GM21529 (cell line): ENCODE measurements at regions not wholly inside any gene's neighbourhood (a gene's known extent, or its start where the extent isn't known, plus 50 kb on each side); places are given as distances from the start of the nearest gene placed in this dataset.
"Not testable (repeated sequence)": the region's sequence is repeated elsewhere in the genome, so short reads cannot be mapped to it uniquely, and the experiment has no call there.

Experiments
- ATAC-seq: cut with Tn5 transposase; IDR thresholded peaks from one replicate; pipeline ENCODE4 v1.9.1; 2021; ENCODE audit not compliant: unreplicated experiment

DNA sequence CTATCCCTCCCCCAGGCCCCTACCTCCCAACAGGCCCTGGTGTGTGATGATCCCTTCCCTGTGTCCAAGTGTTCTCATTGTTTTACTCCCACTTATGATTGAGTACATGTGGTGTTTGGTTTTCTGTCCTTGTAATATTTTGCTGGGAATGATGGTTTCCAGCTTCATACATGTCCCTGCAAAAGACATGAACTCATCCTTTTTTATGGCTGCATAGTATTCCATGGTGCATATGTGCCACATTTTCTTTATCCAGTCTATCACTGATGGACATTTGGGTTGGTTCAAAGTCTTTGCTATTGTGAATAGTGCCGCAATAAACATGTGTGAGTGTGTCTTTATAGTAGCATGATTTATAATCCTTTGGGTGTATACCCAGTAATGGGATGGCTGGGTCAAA lies 151.7 kb downstream of the VSIG4 start:
- not testable (repeated sequence) for ATAC-seq

DNA sequence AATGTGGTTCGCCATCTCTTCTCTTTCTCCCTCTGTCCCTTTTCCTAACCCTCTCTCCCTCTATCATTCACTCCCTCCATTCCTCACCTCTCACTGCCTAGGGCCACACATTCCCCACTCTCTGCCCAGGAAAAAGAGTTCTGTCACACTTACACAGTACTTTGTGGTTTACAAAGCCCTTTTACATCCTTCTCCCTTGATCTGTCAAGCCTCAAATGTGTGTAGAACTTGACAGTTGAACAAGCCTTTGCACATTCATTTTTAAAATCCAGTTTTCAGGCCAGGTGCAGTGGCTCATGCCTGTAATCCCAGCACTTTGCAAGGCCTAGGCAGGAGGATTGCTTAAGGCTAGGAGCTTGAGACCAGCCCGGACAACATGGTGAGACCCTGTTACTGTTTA lies 156.3 kb downstream of the VSIG4 start:
- no peak for ATAC-seq

DNA sequence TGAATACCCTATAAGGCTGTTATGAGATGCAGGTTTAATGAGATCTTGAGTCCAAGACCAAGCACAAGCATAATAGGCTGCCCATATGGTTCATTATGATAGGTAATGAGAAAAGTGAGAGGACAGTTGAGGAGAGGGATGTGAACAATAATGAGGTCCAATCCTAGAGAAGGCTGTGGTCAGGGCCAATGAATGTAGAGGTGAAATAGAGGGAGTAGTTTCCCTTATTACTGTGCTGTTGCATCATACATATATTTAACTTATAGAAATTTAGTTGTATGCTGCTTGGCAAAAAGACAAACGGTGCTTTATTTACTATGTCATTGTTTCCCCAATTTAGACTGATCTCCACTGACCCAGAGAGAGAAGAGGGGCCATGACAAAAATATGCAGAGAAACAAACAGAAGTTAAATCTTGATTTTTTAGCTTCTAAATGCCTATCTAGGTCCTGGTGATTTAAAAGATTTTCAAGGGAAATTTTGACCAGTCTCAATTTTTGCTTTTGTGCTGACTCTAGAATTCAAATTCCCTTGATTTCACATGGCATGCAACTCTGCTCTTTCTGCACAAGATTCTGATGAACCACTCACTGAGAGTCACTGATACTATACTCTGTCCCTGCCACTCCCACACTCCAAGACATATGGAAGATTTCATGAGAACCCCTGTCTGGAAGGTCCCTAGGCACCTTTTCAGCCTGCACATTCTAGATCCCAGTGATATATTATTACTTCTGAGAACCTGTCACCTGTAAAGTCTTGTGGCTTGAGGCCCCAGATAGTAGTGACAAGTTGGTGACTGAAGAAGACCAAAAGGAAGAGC lies 159.7 kb downstream of the VSIG4 start:
- ATAC-seq: no peak

DNA sequence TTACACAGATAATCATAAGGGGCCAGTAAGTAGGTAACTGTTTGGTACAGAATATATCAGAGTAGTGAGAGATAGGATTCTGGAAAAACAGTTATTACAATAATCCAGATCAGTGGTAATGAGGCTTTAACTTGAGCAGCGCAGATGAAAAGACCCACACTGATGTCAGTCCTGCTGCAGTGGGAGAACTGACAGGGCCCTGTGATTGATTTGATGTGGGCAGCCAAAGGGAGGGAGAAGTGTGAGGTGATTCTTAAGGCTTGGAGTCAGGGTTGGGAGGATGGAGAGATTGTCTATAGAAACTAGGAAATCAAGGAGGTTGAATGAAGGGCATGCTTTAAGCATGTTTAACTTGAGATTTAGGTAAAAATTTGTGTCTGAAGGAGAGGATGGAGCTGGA lies 161.4 kb downstream of the VSIG4 start:
- no peak for ATAC-seq

DNA sequence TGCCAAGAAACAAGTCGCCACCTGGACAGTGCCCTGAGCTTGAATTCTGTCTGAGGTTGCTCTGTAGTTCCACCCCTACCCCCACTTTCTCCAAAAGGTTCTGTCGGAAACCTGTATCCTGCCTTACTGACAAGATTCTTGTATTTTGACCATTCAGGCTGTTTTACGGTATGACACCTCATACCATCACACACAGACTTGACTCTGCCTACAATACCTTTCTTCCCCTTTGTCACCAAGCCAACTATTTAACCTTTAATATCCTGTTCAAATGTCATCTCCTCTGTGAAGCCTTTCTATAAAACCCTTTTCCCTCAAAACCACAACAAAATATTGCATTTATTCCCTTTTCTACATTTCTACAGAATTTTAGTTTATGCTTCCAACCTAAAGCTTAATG lies 161.9 kb downstream of the VSIG4 start:
- ATAC-seq: no peak

DNA sequence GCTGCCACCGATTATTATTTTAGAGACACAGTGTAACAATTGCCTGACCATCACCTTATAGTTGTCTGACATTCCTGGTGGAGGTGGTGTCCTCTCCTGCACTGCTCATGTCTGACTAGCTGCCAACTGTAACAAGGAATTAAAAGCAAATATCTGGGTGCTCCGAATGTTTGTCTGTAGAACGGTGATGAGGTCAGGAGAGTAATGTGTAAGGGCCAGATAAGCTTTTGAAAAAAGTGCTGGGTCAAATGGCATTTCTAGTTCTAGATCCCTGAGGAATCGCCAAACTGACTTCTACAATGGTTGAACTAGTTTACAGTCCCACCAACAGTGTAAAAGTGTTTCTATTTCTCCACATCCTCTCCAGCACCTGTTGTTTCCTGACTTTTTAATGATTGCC lies 164.3 kb downstream of the VSIG4 start:
- not testable (repeated sequence) for ATAC-seq

DNA sequence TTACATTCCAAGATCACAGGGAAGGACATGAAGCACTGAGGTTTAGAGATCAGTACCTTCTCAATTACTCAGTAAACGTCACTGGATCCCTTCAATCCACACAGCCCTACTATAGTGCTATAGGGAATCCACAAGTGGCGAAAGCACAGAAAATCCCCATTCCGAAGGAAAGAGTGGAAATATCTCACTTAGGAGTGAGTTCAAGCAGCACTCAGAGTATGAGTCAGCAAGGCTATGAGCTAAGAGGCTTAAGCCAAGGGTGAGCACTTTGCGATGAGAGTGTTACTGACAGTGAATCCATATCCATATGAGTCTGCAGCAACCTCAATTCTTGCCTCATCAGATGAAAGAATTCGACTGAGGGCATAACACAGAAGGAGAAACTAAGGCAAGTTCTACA lies 165.1 kb downstream of the VSIG4 start:
- ATAC-seq: no peak

DNA sequence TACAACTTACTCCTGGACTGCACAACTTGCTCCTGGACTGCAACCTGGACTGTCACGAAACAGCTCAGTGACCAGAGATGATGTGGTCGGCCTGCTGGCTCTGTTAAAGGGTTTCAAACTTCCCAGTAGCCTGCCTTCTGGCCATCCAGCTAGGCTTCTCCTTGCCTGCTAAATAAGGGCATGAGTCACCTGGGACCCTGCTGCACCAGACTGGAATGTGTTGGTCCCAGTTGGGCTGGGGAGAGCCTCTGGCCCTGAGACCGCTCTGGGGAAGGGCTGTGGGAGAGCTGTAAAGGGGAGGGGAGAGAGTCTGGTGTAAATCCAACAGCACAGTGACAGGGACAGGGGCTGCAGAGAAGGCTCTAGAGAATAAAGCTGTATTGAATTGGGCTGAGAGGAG lies 165.8 kb downstream of the VSIG4 start:
- ATAC-seq: no peak

DNA sequence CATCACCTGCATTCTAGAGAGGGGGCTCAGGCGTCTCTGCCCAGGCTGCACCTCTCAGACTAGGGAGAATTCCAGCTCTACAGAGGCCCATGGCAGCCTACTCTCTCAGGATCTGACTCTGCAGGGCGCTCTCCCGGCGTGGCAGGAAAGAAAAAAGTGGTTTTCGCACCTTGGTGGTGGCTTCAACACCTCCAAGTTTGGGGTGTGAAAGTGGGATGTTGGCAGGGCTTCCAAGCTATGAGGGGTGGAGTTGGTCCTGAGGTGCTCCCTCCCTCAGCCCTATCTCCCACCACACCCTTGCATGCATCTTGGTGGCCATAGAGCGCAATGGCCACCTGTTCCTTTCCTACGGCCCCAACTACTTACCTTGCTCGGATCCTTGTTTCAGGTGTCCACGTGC lies 166.5 kb downstream of the VSIG4 start:
- ATAC-seq: no peak

DNA sequence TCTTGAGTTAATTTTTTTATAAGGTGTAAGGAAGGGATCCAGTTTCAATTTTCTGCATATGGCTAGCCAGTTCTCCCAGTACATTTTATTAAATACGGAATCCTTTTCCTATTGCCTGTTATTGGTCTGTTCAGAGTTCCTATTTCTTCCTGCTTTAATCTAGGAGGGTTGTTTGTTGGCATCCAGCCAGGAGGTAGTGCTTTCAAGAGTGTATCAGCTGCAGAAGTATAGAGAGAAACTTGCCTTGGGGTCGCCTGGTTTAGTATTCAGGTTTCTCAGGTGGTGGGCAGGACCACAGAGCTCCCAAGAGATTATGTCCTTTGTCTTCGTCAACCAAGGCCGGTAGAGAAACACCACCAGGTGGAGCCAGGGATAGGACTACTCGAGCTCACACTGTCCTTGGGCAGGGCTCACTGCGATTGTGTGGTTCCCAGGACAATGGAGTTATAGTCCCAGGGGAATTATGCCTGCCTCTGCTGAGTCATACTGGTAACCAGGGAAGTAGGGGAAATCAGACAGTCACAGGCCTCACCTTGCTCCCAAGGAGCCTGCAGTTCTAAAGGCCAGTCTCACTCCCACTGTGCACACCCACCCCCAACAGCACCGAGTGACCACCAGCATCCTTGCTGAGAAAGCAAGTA lies 168.1 kb downstream of the VSIG4 start:
- ATAC-seq: peak; percentile 73

DNA sequence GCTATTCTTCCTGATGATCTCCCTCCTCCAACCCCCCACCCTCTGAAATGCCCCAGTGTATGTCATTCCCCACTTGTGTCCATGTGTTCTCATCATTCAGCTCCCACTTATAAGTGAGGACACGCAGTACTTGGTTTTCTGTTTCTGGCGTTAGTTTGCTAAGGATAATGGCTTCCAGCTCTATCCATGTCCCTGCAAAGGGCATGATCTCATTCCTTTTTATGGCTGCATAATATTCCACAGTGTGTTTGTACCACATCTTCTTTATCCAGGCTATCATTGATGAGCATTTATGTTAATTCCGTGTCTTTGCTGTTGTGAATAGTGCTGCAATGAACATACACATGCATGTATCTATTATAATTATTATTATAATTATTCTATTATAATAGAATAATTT lies 169.3 kb downstream of the VSIG4 start:
- not testable (repeated sequence) for ATAC-seq

DNA sequence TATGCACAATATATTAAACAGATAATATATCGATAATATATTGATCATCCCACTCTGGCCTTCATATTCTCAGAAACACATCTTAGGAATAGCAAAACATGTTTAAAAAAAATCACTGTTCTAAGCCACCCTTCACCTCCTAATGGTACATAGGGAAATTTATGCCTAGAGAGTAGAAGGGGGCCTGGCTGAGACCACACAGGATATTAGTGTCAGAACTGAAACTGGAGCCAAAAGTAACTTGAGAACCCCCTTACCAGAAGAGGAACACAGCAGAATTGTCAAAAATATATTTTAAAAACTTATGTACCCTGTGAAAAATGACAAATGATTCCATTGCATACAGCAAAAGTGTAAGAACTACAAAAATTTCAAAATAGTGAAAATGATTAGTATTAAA lies 173.1 kb downstream of the VSIG4 start:
- peak; percentile 41 for ATAC-seq

DNA sequence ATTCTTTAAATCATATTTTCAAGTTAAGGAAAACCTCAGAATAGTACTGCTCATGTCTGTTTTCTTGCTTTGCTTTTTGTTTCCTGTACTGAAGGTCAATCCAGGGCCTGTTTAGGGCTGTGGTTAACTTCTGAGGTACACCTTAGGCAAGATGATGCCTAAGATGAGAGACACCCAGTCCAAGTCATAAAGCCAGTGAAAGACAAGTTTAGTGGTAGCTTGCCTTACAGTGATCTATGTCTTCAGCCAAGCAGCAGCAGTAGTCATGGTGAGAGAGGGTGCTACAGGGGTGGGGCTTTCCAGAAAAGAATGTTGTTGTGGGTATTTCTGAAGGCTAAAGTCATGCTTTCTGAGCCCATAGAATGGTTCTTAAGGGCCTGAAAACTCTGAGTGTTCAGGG lies 173.7 kb downstream of the VSIG4 start:
- ATAC-seq: peak; percentile 67

DNA sequence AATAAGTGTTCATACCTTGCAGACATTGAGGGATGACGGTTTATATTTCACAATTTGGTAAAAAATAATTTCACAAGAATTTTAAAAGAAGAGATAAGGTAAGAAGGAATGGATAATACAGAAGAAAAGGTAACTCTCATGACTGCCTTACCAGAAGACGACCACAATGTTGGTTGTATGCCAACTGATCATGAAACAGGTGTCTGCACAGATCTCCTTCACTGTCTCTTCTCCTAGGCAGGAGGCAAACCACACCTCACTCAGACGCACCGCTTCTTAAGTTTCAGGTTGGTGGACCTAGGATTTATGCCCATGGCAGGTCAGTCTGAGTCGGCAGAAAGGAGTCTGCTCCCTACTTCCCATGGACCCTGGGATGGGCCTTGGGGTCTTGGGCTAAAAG lies 177.2 kb downstream of the VSIG4 start:
- ATAC-seq: no peak

DNA sequence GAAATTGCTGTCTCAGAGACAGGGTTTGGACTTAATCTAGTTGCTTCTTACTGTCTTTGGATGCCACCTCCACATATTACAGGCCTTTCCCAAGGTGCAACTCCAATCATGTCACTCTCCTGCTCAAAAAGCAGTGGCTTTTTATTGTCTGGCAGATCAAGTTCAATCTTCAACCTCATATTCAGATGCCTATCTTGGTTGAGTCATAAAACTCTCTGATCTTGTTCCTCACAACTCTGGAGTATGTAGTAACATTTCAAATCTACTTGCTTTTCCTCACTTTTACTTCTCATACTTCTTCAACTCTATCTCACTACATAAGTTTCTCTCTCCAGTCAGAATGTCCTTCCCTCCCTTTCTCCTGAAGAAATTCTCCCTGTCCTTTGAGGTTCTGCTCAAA lies 180.6 kb downstream of the VSIG4 start:
- no peak for ATAC-seq

DNA sequence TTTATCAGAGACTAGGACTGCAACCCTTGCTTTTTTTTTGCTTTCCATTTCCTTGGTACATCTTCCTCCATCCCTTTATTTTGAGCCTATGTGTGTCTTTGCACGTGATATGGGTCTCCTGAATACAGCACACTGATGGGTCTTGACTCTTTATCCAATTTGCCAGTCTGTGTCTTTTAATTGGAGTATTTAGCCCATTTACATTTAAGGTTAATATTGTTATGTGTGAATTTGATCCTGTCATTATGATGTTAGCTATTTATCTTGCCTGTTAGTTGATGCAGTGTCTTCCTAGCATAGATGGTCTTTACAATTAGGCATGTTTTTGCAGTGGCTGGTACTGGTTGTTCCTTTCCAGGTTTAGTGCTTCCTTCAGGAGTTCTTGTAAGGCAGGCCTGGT lies 185.4 kb downstream of the VSIG4 start:
- ATAC-seq: not testable (repeated sequence)

DNA sequence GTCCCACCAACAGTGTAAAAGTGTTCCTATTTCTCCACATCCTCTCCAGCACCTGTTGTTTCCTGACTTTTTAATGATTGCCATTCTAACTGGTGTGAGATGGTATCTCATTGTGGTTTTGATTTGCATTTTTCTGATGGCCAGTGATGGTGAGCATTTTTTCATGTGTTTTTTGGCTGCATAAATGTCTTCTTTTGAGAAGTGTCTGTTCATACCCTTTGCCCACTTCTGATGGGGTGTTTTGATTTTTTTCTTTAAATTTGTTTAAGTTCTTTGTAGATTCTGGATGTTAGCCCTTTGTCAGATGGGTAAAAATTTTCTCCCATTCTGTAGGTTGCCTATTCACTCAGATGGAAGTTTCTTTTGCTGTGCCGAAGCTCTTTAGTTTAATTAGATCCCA lies 183.9 kb downstream of the MSN start:
- ATAC-seq: not testable (repeated sequence)

DNA sequence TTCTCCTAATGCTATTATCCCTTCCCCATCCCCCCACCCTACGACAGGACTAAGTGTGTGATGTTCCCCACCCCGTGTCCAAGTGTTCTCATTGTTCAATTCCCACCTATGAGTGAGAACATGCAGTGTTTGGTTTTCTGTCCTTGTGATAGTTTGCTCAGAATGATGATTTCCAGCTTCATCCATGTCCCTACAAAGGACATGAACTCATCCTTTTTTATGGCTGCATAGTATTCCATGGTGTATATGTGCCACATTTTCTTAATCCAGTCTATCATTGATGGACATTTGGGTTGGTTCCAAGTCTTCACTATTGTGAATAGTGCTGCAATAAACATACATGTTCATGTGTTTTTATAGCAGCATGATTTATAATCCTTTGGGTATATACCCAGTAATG lies 183.4 kb downstream of the MSN start:
- ATAC-seq: not testable (repeated sequence)

DNA sequence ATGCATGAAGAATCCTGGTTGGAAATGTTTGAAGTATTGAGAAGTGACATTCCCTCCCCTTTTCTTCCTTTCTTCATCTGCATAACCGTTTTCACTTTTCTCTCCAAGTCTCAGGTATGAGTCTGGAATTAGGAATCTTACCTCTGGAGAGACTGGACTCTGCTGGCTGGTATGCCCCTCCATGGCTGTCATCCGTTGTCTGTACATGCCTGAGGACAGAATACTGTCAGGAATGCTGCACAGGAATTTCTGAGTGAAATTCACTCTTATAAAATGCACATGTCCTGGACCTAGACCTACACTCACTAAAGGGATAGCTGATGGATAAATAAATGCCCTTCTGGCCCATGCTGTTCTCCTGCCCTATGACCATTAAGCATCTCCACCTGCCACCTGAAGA lies 179.5 kb downstream of the MSN start:
- no peak for ATAC-seq

DNA sequence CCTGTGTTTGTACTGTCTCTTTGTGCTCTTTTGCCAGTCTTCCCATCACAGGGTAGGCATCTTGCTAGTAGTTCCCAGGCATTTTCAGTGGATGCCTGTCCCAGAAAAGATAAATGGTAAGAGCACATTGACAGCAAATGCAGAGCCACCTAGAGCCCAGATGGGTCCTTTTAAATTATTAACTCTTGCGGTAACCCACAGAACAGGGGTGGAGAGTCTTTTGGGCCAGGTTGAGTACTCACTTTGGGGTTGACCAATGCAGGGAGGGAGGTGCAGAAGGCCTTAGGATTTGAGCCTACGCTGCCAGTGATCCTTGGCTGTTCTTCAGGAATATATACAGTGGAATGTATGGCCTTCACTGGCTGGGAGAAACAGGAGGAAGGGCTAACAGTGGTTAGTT lies 173.8 kb downstream of the MSN start:
- no peak for ATAC-seq

DNA sequence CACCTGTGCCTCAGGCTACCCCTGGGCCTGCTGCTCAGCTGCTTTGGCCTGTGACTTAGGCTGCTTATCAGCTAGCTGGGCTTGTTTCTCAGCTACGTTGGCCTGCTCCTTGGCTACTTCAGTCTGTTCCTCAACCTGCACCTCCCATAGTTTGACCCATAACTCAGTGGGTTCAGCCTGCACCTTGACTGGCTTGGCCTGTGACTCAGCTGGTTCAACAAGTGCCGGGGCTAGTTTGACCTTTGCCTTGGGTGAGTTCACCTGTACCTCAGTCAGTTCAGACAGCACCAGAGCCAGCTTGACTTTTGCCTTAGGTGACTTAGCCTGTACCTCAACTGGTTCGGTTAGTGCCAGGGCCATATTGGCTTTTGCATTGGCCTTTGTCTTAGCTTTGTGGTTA lies 171.2 kb downstream of the MSN start:
- no peak for ATAC-seq

DNA sequence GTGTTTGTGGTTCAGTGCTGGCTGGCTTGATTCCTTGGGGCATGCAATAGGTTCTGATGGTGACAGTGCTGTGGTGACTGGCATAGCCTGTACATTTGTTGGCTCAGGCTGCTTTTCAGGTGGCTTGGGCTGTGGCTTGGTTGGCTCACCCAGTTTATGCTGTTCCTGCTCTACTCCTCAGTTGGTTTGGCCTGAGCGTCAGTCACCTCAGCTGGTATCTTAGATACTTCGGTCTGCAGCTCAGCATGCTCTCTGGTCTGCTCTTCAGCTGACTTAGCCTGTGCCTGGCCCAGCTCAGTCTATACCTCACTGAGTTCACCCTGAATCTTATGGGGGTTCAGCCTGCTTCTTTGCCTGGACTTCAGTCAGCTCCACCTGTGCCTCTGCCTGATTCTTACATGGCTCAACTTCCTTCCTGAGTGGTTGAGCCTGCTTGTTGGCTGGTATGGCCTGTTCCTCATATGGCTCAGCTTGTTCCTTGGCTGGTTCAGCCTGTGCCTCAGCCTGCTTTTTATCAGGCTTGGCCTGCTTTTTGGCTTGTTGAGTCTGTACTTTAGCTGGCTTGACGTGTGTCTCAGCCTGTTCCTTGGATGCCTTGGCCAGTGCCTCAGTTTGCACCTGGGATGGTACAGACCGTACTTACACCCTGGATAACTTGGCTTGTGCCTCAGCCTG lies 170.6 kb downstream of the MSN start:
- no peak for ATAC-seq
